ENCODE measurements at regions not wholly inside any gene's neighbourhood (a gene's known extent, or its start where the extent isn't known, plus 50 kb on each side); places are given as distances from the start of the nearest gene placed in this dataset.

DNA sequence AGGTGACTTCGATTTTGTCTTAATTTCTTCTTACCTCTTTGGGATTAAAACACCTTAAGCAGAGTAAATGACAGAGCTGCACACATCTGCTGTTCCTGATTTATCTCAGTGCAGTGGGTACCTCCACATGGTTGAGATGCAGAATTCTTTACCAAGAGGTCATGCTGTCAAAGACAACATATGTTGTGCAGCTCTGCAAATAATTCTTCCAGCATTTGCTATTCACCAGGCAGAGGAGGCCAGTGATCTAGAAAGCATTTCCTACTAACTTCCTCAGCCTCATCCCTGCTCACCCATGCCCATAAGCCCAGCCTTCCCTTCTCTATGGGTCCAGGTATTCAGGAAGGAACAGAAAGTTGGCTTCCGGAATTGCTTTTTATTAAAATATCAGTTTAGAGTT, 109.3 kb downstream of the THBS2 start:
- H3K27ac ChIP-seq, result no peak overlapping the region
- H3K36me3 ChIP-seq, result no peaks in the 10 kb centered on the region
- peaks cover 0 to 6% of the 10 kb centered on the region in 2 donors for H3K4me1 ChIP-seq
- TF ChIP-seq, protein P1, sequence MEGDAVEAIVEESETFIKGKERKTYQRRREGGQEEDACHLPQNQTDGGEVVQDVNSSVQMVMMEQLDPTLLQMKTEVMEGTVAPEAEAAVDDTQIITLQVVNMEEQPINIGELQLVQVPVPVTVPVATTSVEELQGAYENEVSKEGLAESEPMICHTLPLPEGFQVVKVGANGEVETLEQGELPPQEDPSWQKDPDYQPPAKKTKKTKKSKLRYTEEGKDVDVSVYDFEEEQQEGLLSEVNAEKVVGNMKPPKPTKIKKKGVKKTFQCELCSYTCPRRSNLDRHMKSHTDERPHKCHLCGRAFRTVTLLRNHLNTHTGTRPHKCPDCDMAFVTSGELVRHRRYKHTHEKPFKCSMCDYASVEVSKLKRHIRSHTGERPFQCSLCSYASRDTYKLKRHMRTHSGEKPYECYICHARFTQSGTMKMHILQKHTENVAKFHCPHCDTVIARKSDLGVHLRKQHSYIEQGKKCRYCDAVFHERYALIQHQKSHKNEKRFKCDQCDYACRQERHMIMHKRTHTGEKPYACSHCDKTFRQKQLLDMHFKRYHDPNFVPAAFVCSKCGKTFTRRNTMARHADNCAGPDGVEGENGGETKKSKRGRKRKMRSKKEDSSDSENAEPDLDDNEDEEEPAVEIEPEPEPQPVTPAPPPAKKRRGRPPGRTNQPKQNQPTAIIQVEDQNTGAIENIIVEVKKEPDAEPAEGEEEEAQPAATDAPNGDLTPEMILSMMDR (IDR thresholded peaks at IDR 0.05), result no peak
- no peak for TF ChIP-seq POLR2A (IDR thresholded peaks at IDR 0.05)
- no peak for DNase-seq
- no peaks in the 10 kb centered on the region for H3K27me3 ChIP-seq
- intact Hi-C loops (cut with DNase I; ENCODE audit: low total_unique reads), result no loop called here
- H3K4me3 ChIP-seq, result no peak overlapping the region
- H3K9me3 ChIP-seq, result no peaks in the 10 kb centered on the region

DNA sequence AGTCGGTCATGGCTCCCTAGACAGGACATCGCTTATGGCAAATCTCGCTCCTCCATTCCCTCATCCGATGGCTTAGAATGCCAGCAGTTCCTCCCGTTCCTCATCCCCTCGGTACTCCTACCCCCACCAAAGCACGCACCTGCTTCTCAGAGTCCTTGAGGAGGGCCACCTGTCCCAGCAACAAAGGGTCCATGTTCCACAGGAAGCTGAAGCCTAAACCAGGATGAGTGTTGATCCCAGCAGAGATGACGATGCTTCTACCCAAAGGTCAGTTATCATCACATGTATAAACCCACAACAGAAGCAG, 111.2 kb downstream of the THBS2 start:
- no peak overlapping the region for H3K4me3 ChIP-seq
- H3K27ac ChIP-seq, result peak overlapping the region; percentile 47 to 57
- no peaks in the 10 kb centered on the region for H3K9me3 ChIP-seq
- H3K4me1 ChIP-seq, result peaks cover 0 to 6% of the 10 kb centered on the region in 2 donors
- no peak for DNase-seq
- intact Hi-C loops (cut with DNase I; ENCODE audit: low total_unique reads), result no loop called here
- H3K27me3 ChIP-seq, result no peaks in the 10 kb centered on the region
- TF ChIP-seq, protein P1 (IDR thresholded peaks at IDR 0.05), result no peak
- TF ChIP-seq POLR2A (IDR thresholded peaks at IDR 0.05), result no peak
- no peaks in the 10 kb centered on the region for H3K36me3 ChIP-seq

DNA sequence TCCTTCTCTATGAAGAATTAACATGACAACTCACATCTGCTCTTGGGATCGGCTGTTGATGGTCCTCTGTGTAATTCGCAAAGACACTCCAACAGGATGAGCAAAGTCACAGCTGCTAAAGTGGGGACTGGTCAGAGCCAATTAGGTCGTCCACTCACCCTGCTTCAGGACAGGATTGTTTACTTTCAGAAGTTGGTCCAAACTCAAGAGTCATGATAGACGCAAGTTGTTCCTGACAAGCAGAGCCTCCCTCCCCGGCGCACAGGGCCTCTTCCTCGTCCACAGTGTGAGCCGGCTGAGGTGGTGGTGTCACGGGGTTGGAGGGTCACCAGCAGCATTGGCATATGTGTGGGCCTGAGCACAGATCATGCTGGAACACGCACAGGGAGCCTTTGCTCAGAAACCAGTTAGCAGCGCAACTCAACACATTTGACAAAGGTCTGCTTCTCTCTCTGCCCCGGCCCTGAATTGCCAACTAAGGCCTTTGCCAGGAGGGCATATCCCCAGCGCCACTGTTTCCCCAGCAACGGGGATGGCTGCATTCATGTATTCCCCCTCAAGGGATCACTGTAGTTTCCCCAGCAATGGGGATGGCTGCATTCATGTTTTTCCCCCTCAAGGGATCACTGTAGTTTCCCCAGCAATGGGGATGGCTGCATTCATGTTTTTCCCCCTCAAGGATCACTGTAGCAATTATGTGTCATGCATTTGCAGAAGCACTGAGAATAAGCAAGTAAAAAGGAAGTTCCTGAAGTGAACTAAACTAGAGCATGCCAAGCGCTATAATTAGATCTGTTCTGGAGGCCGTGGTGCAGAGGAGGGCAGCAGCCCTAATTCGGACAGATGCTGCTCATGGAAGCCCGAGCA, 111.7 kb downstream of the THBS2 start:
- Histone ChIP-seq H3K27me3 (no peaks in the 10 kb centered on the region), H3K9me3 (no peaks in the 10 kb centered on the region), H3K27ac (peak overlapping the region; percentile 47 to 57), H3K36me3 (no peaks in the 10 kb centered on the region), H3K4me3 (no peak overlapping the region), H3K4me1 (peaks cover 0 to 6% of the 10 kb centered on the region in 2 donors)
- TF ChIP-seq POLR2A (IDR thresholded peaks at IDR 0.05), result no peak
- TF ChIP-seq, protein P1 (IDR thresholded peaks at IDR 0.05), result no peak
- intact Hi-C loops (cut with DNase I; ENCODE audit: low total_unique reads), result no loop called here
- peak; percentile 50 to 69 for DNase-seq

DNA sequence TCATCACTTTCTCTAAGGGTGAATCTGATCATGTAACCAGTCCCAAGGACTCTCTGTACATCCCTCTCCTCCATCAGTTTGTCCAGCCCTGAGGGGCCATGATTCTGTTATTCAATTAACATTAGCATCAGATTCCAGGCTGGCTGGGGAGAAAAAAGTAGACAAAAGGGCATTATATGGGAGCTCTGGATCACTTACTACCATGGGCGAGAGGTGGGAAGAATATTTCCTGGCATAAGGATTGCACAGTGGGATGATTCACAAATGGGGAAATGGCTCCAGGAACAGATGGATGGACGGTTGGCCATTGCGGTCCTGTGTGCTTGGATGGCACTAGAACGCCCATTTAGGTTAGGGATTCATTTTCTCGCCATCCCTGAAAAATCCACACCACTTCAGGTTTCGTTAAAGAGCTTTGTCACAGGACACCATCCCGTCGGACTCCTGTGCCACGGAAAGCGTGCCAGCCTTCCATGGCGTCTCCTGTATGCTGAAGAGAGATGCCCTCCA, 112.6 kb downstream of the THBS2 start:
- Histone ChIP-seq H3K36me3 (no peaks in the 10 kb centered on the region), H3K27ac (peak overlapping the region; percentile 31 to 57), H3K4me1 (peaks cover 0 to 6% of the 10 kb centered on the region in 2 donors), H3K9me3 (no peaks in the 10 kb centered on the region), H3K4me3 (no peak overlapping the region), H3K27me3 (no peaks in the 10 kb centered on the region)
- no peak for DNase-seq
- TF ChIP-seq, protein P1 (IDR thresholded peaks at IDR 0.05), result no peak
- no peak for TF ChIP-seq POLR2A (IDR thresholded peaks at IDR 0.05)
- intact Hi-C loops (cut with DNase I; ENCODE audit: low total_unique reads), result no loop called here

DNA sequence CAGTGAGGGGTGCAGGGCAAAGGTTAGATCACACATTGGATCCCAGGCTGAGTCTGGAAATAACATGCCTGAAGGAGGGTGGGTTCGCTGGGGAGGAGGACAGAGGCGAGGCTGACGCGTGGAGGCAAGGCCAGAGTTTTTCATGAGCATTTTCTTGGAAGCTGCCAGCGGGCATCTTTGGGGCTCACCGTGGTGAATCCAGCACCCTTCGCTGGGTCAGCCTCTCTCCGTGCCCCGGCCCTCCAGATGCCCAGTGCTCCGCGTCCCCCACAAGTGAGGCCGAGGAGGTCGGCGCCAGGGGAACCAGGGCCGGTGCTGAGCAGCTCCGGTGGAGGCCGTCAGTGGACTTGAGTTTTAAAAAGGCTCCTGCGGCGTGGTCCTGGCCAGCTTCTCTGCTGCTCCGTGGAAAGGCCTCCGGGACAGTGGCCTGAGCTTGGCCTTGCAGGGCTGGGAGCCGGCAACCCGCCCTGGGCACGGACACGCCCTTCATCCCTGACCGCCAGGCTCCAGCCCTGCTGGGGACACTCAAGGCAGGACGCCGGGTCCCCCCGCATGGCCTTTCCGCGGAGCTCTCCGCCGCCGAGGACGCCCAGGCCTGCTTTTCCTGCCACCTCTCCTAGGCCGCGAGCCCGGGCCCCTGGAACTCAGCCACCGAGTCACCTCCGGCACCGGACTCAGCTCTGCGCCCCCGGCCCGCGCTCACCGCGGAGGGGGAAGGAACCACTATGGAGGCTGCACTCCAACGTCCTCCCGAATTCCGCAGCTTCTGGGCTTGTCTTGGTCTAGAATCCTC, 114.3 kb downstream of the THBS2 start:
- TF ChIP-seq POLR2A (IDR thresholded peaks at IDR 0.05), result no peak
- Histone ChIP-seq H3K4me3 (no peak overlapping the region), H3K27me3 (no peaks in the 10 kb centered on the region), H3K27ac (no peak overlapping the region), H3K9me3 (no peaks in the 10 kb centered on the region), H3K36me3 (no peaks in the 10 kb centered on the region), H3K4me1 (peaks cover 0 to 6% of the 10 kb centered on the region in 2 donors)
- DNase-seq, result no peak
- intact Hi-C loops (cut with DNase I; ENCODE audit: low total_unique reads), result no loop called here
